H1 (cell line): ENCODE measurements at regions not wholly inside any gene's neighbourhood (a gene's known extent, or its start where the extent isn't known, plus 50 kb on each side); places are given as distances from the start of the nearest gene placed in this dataset.

ENCODE experiments used
- CTCF ChIA-PET: fragments of 300-600 bp; sonication (Branson Sonifier 250); formaldehyde crosslinking; loops from one replicate; lab custom pipeline; 2021; ENCODE audit not compliant: partially characterized antibody; lab: Charles Lee
- POLR2A ChIA-PET: fragments of 300-600 bp; sonication (Branson Sonifier 250); formaldehyde crosslinking; loops from one replicate; lab custom pipeline; 2021; ENCODE audit warnings: inconsistent platforms; ENCODE audit not compliant: partially characterized antibody; lab: Charles Lee
- DNase-seq, 2 experiments: peaks; one replicate each; pipeline versions ENCODE4 v3.0.0 to v3.0.0-alpha.2; 2010 to 2022; ENCODE audit warnings: low spot score in 2 of 2, low read depth in 1 of 2, mixed read lengths in 1 of 2
- FAIRE-seq: peaks from 2 replicates; lab custom pipeline; 2011; peaks lifted over from hg19 to GRCh38; lab: Jason Lieb, UNC
- H2AFZ ChIP-seq: 2 replicates; pipeline ENCODE4 v1.8.1; 2012; ENCODE audit warnings: low read length, inconsistent platforms
- H2AK5ac ChIP-seq: 2 replicates; pipeline ENCODE4 v1.6.1; 2013; ENCODE audit warnings: low read depth, low read length
- H2BK120ac ChIP-seq: replicated peaks from 2 replicates; pipeline ENCODE3; 2013; ENCODE audit warnings: low read depth, low read length, inconsistent platforms
- H2BK12ac ChIP-seq: 2 replicates; pipeline ENCODE4 v1.6.1; 2013; ENCODE audit warnings: low read depth, low read length
- H2BK15ac ChIP-seq: 2 replicates; pipeline ENCODE4 v1.6.1; 2013; ENCODE audit warnings: low read length
- H2BK20ac ChIP-seq: 2 replicates; pipeline ENCODE4 v1.6.1; 2013; ENCODE audit warnings: low read length
- H2BK5ac ChIP-seq: 2 replicates; pipeline ENCODE4 v1.6.1; 2013; ENCODE audit warnings: low read depth, low read length
- H3K14ac ChIP-seq: 2 replicates; pipeline ENCODE4 v1.6.1; 2013; ENCODE audit warnings: inconsistent platforms; ENCODE audit not compliant: insufficient read length
- H3K18ac ChIP-seq: 2 replicates; pipeline ENCODE4 v1.6.1; 2013; ENCODE audit warnings: low read length; ENCODE audit errors: extremely low read depth
- H3K23ac ChIP-seq: 2 replicates; pipeline ENCODE4 v1.6.1; 2013; ENCODE audit warnings: inconsistent platforms; ENCODE audit not compliant: insufficient read length
- H3K23me2 ChIP-seq: 2 replicates; pipeline ENCODE4 v1.6.1; 2013; ENCODE audit warnings: low read depth, low read length
- H3K27ac ChIP-seq: 2 replicates; pipeline ENCODE4 v1.6.1; 2011; ENCODE audit warnings: low read depth, low read length, inconsistent platforms
- H3K27me3 ChIP-seq, 4 experiments: replicated peaks in 1 of 4; 1 replicate in 1 of 4; 2 replicates in 3 of 4; pipeline versions ENCODE4 v1.6.1 to v1.8.1; 2011 to 2013; ENCODE audit warnings: low read length in 3 of 4, mild to moderate bottlenecking in 3 of 4, inconsistent platforms in 2 of 4, mixed read lengths in 2 of 4, moderate library complexity in 1 of 4; ENCODE audit not compliant: control insufficient read depth in 3 of 4, insufficient read depth in 3 of 4; ENCODE audit errors: extremely low read depth in 1 of 4
- H3K36me3 ChIP-seq, 4 experiments: 2 replicates each; pipeline versions ENCODE4 v1.6.1 to v1.8.1; 2011 to 2013; ENCODE audit warnings: mild to moderate bottlenecking in 4 of 4, low read length in 3 of 4, moderate library complexity in 2 of 4, control low read depth in 1 of 4, inconsistent platforms in 1 of 4; ENCODE audit not compliant: insufficient read depth in 4 of 4, control insufficient read depth in 2 of 4
- H3K4ac ChIP-seq: replicated peaks from 2 replicates; pipeline ENCODE3; 2013; ENCODE audit warnings: low read length, low read depth, mixed read lengths, inconsistent platforms; ENCODE audit not compliant: insufficient read length
- H3K4me1 ChIP-seq, 4 experiments: replicated peaks in 1 of 4; 1 replicate in 1 of 4; 2 replicates in 3 of 4; pipeline versions ENCODE4 v1.6.1 to v1.8.1; 2011 to 2013; ENCODE audit warnings: low read length in 3 of 4, inconsistent platforms in 2 of 4, mixed read lengths in 1 of 4; ENCODE audit not compliant: insufficient read depth in 4 of 4, control insufficient read depth in 3 of 4
- H3K4me2 ChIP-seq, 2 experiments: 2 replicates each; pipeline versions ENCODE4 v1.6.1 to v1.8.1; 2011 to 2013; ENCODE audit warnings: low read depth in 2 of 2, low read length in 2 of 2, control low read depth in 1 of 2, inconsistent platforms in 1 of 2, mild to moderate bottlenecking in 1 of 2; ENCODE audit not compliant: insufficient read depth in 1 of 2
- H3K4me3 ChIP-seq, 4 experiments: fragments of 200-600, 300-600 bp in 1 of 4; sonication (generic), shearing (Covaris generic), sonication (Bioruptor Twin) in 1 of 4; 2 replicates each; pipeline versions ENCODE4 v1.5.1 to v1.8.1; 2011 to 2016; ENCODE audit warnings: low read length in 4 of 4, low read depth in 3 of 4, control low read depth in 2 of 4, inconsistent platforms in 2 of 4, mild to moderate bottlenecking in 2 of 4, mixed read lengths in 1 of 4, moderate library complexity in 1 of 4; ENCODE audit not compliant: insufficient read depth in 2 of 4; ENCODE audit errors: extremely low read depth in 1 of 4
- H3K56ac ChIP-seq: replicated peaks from 2 replicates; pipeline ENCODE3; 2013; ENCODE audit warnings: low read depth, mild to moderate bottlenecking, mixed read lengths, low read length, inconsistent platforms; ENCODE audit not compliant: insufficient read length
- H3K79me1 ChIP-seq: 2 replicates; pipeline ENCODE4 v1.6.1; 2013; ENCODE audit warnings: low read depth, low read length, control low read depth
- H3K79me2 ChIP-seq, 2 experiments: 2 replicates each; pipeline versions ENCODE4 v1.6.1 to v1.8.1; 2012 to 2013; ENCODE audit warnings: low read length in 2 of 2, mild to moderate bottlenecking in 2 of 2, inconsistent platforms in 1 of 2; ENCODE audit not compliant: insufficient read depth in 2 of 2, control insufficient read depth in 1 of 2
- H3K9ac ChIP-seq, 4 experiments: replicated peaks in 1 of 4; 1 replicate in 1 of 4; 2 replicates in 3 of 4; pipeline versions ENCODE4 v1.6.1 to v1.8.1; 2011 to 2013; ENCODE audit warnings: low read depth in 3 of 4, low read length in 3 of 4, control low read depth in 2 of 4, mild to moderate bottlenecking in 2 of 4, moderate library complexity in 2 of 4, inconsistent platforms in 1 of 4; ENCODE audit errors: extremely low read depth in 1 of 4
- H3K9me3 ChIP-seq, 2 experiments: 2 replicates each; pipeline versions ENCODE4 v1.6.1 to v1.8.1; 2012 to 2013; ENCODE audit warnings: mild to moderate bottlenecking in 2 of 2, moderate library complexity in 2 of 2, control low read depth in 1 of 2, inconsistent platforms in 1 of 2, low read depth in 1 of 2, low read length in 1 of 2, mixed read lengths in 1 of 2; ENCODE audit not compliant: insufficient read depth in 2 of 2
- H4K20me1 ChIP-seq, 2 experiments: replicated peaks in 1 of 2; 2 replicates each; pipeline versions ENCODE3 to v1.8.1; 2011 to 2013; ENCODE audit warnings: inconsistent platforms in 2 of 2, low read length in 2 of 2, mild to moderate bottlenecking in 1 of 2; ENCODE audit not compliant: insufficient read depth in 2 of 2, control insufficient read depth in 1 of 2
- H4K5ac ChIP-seq: 2 replicates; pipeline ENCODE4 v1.6.1; 2013; ENCODE audit warnings: low read length, low read depth, mixed read lengths, inconsistent platforms; ENCODE audit not compliant: insufficient read length
- H4K8ac ChIP-seq: 2 replicates; pipeline ENCODE4 v1.8.0; 2013; ENCODE audit warnings: mild to moderate bottlenecking, moderate library complexity, low read length, inconsistent platforms; ENCODE audit not compliant: insufficient read depth; ENCODE audit errors: extremely low read depth
- H4K91ac ChIP-seq: replicated peaks from 2 replicates; pipeline ENCODE3; 2013; ENCODE audit warnings: low read length, mixed read lengths, inconsistent platforms; ENCODE audit not compliant: insufficient read length
- BCL11A ChIP-seq, 2 experiments: IDR thresholded peaks; one replicate each; pipeline ENCODE4 v1.6.1; 2011; ENCODE audit warnings: low read depth in 2 of 2, low read length in 2 of 2, mild to moderate bottlenecking in 2 of 2
- CBX5 ChIP-seq: fragments of 300-800, 300-1000 bp; sonication (generic); IDR thresholded peaks from 2 replicates; pipeline ENCODE4 v1.7.1; 2016; ENCODE audit warnings: antibody characterized with exemption, low read length, low read depth
- CEBPB ChIP-seq: IDR thresholded peaks from 2 replicates; pipeline ENCODE4 v1.6.1; 2012; ENCODE audit warnings: low read depth, low read length
- HDAC2 ChIP-seq, 2 experiments: fragments of 300-600 bp in 1 of 2; sonication (generic) in 1 of 2; IDR thresholded peaks; 2 replicates each; pipeline ENCODE4 v1.6.1; 2011 to 2012; ENCODE audit warnings: low read depth in 2 of 2, low read length in 2 of 2, mild to moderate bottlenecking in 2 of 2, moderate library complexity in 2 of 2, borderline replicate concordance in 1 of 2, inconsistent platforms in 1 of 2
- MAFK ChIP-seq: IDR thresholded peaks from 2 replicates; pipeline ENCODE4 v1.6.1; 2012; ENCODE audit warnings: low read depth, mild to moderate bottlenecking, improper control_type of control experiment, low read length
- POLR2A ChIP-seq, 2 experiments: IDR thresholded peaks; 1 replicate in 1 of 2; 2 replicates in 1 of 2; pipeline ENCODE4 v1.6.1; 2011; ENCODE audit warnings: low read depth in 2 of 2, low read length in 2 of 2, mild to moderate bottlenecking in 2 of 2; ENCODE audit errors: control extremely low read depth in 1 of 2
- RBBP5 ChIP-seq: IDR thresholded peaks from 2 replicates; pipeline ENCODE4 v1.7.1; 2012; ENCODE audit warnings: low read depth, mild to moderate bottlenecking, inconsistent platforms, low read length, moderate library complexity, borderline replicate concordance
- USF2 ChIP-seq: IDR thresholded peaks from 2 replicates; pipeline ENCODE4 v1.6.1; 2011; ENCODE audit warnings: low read length, improper control_type of control experiment
- WGBS, 2 experiments: shearing (Covaris generic) in 1 of 2; methylation state at CpG; one replicate each; pipeline versions ENCODE4 v1.1.6 to v1.1.7; 2013 to 2015; ENCODE audit warnings: low lambda C conversion rate in 2 of 2, mixed read lengths in 2 of 2, inconsistent platforms in 1 of 2, low coverage in 1 of 2, missing lambda C conversion rate in 1 of 2; ENCODE audit not compliant: insufficient replicate concordance in 2 of 2, insufficient coverage in 1 of 2, insufficient read length in 1 of 2; ENCODE audit errors: extremely low coverage in 1 of 2, missing lambda C conversion rate in 1 of 2; 5-methylcytosine and 5-hydroxymethylcytosine counted together
- TF ChIP-seq, protein P1 (sequence below): IDR thresholded peaks from 2 replicates; pipeline ENCODE4 v1.6.1; 2011; ENCODE audit warnings: low read depth, mild to moderate bottlenecking, low read length; ENCODE audit not compliant: insufficient read depth

DNA sequence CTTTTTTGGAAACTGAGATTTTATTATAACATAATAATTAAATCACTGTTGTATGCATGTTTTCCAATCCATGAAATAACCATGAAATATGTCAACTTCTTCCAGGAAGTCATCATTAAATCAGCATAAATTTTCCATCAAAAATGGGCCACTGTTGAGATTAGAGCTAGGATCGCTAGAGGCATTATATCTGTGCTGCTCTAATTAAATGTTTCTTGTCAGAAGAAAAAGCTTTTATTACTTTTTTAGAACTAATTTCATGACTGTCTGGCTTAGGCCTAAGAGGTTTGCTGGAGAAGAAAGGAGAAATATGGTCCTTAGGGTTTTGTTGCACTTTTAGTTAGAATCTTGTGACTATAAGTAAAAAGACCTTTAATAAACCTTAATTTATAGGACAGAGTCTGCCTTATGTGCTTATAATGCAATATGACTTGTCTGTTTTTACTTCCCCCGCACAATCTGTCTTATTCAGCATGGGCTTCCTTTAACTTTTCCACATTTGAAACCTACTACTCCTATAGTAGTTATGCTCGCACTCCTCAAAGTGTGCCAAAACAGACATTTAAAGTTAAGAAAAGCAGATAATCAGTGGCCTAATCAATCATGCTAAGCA, 363.4 kb upstream of the GCFC2 start:
- Histone ChIP-seq H3K9ac (no peak overlapping the region), H2BK20ac (no peak overlapping the region), H3K23me2 (no peaks in the 10 kb centered on the region), H3K23ac (no peak overlapping the region), H2BK12ac (no peak overlapping the region), H2AK5ac (no peak overlapping the region), H4K5ac (no peak overlapping the region), H3K14ac (no peak overlapping the region), H4K8ac (no peak overlapping the region), H4K20me1 (no peaks in the 10 kb centered on the region), H2AFZ (no peak overlapping the region), H3K79me2 (no peaks in the 10 kb centered on the region), H3K4ac (no peak overlapping the region), H3K4me1 (no peaks in the 10 kb centered on the region), H3K27ac (no peak overlapping the region), H3K36me3 (no peaks in the 10 kb centered on the region), H2BK120ac (no peak overlapping the region), H3K79me1 (no peaks in the 10 kb centered on the region), H3K4me3 (no peak overlapping the region), H3K18ac (no peak overlapping the region), H4K91ac (no peak overlapping the region), H3K56ac (no peak overlapping the region), H3K27me3 (no peaks in the 10 kb centered on the region), H3K9me3 (peaks cover 0 to 8% of the 10 kb centered on the region in 2 experiments; a peak in 1 of 4 replicates), H2BK5ac (no peak overlapping the region), H2BK15ac (no peak overlapping the region), H3K4me2 (no peak overlapping the region)
- no peak for FAIRE-seq
- POLR2A ChIA-PET = no interaction called here
- DNase-seq = no peak
- TF ChIP-seq CEBPB = no peak
- TF ChIP-seq CBX5 = no peak
- TF ChIP-seq BCL11A (IDR thresholded peaks at IDR 0.05; ENCODE audit: low read depth in 2 of 2, low read length in 2 of 2) = no peak
- TF ChIP-seq, protein P1, sequence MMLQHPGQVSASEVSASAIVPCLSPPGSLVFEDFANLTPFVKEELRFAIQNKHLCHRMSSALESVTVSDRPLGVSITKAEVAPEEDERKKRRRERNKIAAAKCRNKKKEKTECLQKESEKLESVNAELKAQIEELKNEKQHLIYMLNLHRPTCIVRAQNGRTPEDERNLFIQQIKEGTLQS = no peak
- no peak for TF ChIP-seq POLR2A (IDR thresholded peaks at IDR 0.05; ENCODE audit: control extremely low read depth in 1 of 2, low read depth in 2 of 2, low read length in 2 of 2)
- TF ChIP-seq RBBP5 = no peak
- TF ChIP-seq MAFK = no peak
- no peak for TF ChIP-seq HDAC2 (IDR thresholded peaks at IDR 0.05; ENCODE audit: borderline replicate concordance in 1 of 2, low read depth in 2 of 2, low read length in 2 of 2)
- no peak for TF ChIP-seq USF2
- WGBS, 2 experiments = 92% methylated on average over 3 of the region's 3 CpGs; no CpG with 5 or more reads in 1 of the 2 experiments
- CTCF ChIA-PET = interaction anchor here (0.7 kb wide), 1 partner anchor 10 kb away, joined by 3 read pairs; no protein-coding TSS in a partner anchor
